ENCODE measurements at regions not wholly inside any gene's neighbourhood (a gene's known extent, or its start where the extent isn't known, plus 50 kb on each side); places are given as distances from the start of the nearest gene placed in this dataset.

DNA sequence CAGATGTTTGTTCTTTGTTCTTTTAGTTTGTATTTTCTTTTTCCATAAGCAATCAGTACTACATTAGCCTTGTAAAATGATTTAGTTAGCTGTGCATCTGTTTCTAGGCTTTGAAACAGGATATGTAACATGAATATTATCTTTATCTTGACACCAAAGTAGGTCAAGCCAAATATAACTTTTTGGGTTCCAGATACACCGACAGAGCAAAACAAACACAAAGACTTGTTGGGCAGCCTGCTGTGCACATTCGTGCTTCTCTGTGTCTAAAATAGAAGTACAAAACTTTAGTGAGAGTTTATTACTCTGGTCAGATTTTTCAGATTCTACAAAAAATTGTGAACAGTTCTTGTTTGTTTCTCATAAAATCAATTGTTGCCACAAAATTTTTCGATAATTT lies 1059.3 kb upstream of the GYPC start (continued):
- TF ChIP-seq, protein P1, sequence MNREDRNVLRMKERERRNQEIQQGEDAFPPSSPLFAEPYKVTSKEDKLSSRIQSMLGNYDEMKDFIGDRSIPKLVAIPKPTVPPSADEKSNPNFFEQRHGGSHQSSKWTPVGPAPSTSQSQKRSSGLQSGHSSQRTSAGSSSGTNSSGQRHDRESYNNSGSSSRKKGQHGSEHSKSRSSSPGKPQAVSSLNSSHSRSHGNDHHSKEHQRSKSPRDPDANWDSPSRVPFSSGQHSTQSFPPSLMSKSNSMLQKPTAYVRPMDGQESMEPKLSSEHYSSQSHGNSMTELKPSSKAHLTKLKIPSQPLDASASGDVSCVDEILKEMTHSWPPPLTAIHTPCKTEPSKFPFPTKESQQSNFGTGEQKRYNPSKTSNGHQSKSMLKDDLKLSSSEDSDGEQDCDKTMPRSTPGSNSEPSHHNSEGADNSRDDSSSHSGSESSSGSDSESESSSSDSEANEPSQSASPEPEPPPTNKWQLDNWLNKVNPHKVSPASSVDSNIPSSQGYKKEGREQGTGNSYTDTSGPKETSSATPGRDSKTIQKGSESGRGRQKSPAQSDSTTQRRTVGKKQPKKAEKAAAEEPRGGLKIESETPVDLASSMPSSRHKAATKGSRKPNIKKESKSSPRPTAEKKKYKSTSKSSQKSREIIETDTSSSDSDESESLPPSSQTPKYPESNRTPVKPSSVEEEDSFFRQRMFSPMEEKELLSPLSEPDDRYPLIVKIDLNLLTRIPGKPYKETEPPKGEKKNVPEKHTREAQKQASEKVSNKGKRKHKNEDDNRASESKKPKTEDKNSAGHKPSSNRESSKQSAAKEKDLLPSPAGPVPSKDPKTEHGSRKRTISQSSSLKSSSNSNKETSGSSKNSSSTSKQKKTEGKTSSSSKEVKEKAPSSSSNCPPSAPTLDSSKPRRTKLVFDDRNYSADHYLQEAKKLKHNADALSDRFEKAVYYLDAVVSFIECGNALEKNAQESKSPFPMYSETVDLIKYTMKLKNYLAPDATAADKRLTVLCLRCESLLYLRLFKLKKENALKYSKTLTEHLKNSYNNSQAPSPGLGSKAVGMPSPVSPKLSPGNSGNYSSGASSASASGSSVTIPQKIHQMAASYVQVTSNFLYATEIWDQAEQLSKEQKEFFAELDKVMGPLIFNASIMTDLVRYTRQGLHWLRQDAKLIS (CRISPR knock-in tag; IDR thresholded peaks at IDR 0.05; ENCODE audit: borderline replicate concordance): no peak
- TF ChIP-seq, protein P2, sequence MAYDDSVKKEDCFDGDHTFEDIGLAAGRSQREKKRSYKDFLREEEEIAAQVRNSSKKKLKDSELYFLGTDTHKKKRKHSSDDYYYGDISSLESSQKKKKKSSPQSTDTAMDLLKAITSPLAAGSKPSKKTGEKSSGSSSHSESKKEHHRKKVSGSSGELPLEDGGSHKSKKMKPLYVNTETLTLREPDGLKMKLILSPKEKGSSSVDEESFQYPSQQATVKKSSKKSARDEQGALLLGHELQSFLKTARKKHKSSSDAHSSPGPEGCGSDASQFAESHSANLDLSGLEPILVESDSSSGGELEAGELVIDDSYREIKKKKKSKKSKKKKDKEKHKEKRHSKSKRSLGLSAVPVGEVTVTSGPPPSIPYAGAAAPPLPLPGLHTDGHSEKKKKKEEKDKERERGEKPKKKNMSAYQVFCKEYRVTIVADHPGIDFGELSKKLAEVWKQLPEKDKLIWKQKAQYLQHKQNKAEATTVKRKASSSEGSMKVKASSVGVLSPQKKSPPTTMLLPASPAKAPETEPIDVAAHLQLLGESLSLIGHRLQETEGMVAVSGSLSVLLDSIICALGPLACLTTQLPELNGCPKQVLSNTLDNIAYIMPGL (CRISPR knock-in tag; IDR thresholded peaks at IDR 0.05): no peak

DNA sequence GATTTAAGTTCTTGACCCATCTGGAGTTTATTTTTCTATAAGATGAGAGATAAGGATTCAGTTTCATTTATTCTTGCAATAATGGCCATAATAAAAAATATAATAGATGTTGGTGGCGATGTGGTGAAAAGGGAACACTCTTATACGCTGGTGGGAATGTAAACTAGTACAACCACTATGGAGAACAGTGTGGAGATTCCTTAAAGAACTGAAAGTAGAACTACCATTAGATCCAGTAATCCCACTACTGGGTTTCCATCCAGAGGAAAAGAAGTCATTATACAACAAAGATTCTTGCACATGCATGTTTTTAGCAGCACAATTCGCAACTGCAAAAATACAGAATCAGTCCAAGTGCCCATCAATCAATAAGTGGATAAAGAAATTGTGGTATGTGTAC lies 1040.5 kb upstream of the GYPC start:
- no peaks in the 10 kb centered on the region for H3K27me3 Mint-ChIP-seq (ENCODE audit: low read depth)
- POLR2A ChIA-PET: no interaction called here
- no peaks in the 10 kb centered on the region for H3K4me1 Mint-ChIP-seq
- no peak overlapping the region for H3K27ac Mint-ChIP-seq
- ATAC-seq (no peak), DNase-seq (ENCODE audit: low spot score) (no peak)
- CTCF ChIA-PET: no interaction called here
- H3K36me3 Mint-ChIP-seq: peaks cover 27% of the 10 kb centered on the region
- H3K9me3 Mint-ChIP-seq: peaks cover 55% of the 10 kb centered on the region
- H3K4me3 Mint-ChIP-seq: no peak overlapping the region
- TF ChIP-seq, protein P3, sequence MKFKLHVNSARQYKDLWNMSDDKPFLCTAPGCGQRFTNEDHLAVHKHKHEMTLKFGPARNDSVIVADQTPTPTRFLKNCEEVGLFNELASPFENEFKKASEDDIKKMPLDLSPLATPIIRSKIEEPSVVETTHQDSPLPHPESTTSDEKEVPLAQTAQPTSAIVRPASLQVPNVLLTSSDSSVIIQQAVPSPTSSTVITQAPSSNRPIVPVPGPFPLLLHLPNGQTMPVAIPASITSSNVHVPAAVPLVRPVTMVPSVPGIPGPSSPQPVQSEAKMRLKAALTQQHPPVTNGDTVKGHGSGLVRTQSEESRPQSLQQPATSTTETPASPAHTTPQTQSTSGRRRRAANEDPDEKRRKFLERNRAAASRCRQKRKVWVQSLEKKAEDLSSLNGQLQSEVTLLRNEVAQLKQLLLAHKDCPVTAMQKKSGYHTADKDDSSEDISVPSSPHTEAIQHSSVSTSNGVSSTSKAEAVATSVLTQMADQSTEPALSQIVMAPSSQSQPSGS (CRISPR knock-in tag; IDR thresholded peaks at IDR 0.05; ENCODE audit: borderline replicate concordance, low read depth): no peak
- no peak for TF ChIP-seq ZNF317 (CRISPR knock-in tag; IDR thresholded peaks at IDR 0.05; ENCODE audit: borderline replicate concordance, low read depth)
- TF ChIP-seq, protein P4, sequence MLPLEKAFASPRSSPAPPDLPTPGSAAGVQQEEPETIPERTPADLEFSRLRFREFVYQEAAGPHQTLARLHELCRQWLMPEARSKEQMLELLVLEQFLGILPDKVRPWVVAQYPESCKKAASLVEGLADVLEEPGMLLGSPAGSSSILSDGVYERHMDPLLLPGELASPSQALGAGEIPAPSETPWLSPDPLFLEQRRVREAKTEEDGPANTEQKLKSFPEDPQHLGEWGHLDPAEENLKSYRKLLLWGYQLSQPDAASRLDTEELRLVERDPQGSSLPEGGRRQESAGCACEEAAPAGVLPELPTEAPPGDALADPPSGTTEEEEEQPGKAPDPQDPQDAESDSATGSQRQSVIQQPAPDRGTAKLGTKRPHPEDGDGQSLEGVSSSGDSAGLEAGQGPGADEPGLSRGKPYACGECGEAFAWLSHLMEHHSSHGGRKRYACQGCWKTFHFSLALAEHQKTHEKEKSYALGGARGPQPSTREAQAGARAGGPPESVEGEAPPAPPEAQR (CRISPR knock-in tag; IDR thresholded peaks at IDR 0.05): no peak
- TF ChIP-seq, protein P5, sequence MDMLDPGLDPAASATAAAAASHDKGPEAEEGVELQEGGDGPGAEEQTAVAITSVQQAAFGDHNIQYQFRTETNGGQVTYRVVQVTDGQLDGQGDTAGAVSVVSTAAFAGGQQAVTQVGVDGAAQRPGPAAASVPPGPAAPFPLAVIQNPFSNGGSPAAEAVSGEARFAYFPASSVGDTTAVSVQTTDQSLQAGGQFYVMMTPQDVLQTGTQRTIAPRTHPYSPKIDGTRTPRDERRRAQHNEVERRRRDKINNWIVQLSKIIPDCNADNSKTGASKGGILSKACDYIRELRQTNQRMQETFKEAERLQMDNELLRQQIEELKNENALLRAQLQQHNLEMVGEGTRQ (CRISPR knock-in tag; IDR thresholded peaks at IDR 0.05): no peak
- TF ChIP-seq, protein P6, sequence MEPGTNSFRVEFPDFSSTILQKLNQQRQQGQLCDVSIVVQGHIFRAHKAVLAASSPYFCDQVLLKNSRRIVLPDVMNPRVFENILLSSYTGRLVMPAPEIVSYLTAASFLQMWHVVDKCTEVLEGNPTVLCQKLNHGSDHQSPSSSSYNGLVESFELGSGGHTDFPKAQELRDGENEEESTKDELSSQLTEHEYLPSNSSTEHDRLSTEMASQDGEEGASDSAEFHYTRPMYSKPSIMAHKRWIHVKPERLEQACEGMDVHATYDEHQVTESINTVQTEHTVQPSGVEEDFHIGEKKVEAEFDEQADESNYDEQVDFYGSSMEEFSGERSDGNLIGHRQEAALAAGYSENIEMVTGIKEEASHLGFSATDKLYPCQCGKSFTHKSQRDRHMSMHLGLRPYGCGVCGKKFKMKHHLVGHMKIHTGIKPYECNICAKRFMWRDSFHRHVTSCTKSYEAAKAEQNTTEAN (CRISPR knock-in tag; IDR thresholded peaks at IDR 0.05): no peak
- TF ChIP-seq, protein P7, sequence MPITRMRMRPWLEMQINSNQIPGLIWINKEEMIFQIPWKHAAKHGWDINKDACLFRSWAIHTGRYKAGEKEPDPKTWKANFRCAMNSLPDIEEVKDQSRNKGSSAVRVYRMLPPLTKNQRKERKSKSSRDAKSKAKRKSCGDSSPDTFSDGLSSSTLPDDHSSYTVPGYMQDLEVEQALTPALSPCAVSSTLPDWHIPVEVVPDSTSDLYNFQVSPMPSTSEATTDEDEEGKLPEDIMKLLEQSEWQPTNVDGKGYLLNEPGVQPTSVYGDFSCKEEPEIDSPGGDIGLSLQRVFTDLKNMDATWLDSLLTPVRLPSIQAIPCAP (CRISPR knock-in tag; IDR thresholded peaks at IDR 0.05): no peak
- TF ChIP-seq ZNF138 (CRISPR knock-in tag; conservative IDR thresholded peaks at IDR 0.05): no peak
- TF ChIP-seq, protein P8, sequence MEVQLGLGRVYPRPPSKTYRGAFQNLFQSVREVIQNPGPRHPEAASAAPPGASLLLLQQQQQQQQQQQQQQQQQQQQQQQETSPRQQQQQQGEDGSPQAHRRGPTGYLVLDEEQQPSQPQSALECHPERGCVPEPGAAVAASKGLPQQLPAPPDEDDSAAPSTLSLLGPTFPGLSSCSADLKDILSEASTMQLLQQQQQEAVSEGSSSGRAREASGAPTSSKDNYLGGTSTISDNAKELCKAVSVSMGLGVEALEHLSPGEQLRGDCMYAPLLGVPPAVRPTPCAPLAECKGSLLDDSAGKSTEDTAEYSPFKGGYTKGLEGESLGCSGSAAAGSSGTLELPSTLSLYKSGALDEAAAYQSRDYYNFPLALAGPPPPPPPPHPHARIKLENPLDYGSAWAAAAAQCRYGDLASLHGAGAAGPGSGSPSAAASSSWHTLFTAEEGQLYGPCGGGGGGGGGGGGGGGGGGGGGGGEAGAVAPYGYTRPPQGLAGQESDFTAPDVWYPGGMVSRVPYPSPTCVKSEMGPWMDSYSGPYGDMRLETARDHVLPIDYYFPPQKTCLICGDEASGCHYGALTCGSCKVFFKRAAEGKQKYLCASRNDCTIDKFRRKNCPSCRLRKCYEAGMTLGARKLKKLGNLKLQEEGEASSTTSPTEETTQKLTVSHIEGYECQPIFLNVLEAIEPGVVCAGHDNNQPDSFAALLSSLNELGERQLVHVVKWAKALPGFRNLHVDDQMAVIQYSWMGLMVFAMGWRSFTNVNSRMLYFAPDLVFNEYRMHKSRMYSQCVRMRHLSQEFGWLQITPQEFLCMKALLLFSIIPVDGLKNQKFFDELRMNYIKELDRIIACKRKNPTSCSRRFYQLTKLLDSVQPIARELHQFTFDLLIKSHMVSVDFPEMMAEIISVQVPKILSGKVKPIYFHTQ (CRISPR knock-in tag; IDR thresholded peaks at IDR 0.05): no peak
- no peak for TF ChIP-seq RELA (CRISPR knock-in tag; IDR thresholded peaks at IDR 0.05; ENCODE audit: borderline replicate concordance)
- no peak for TF ChIP-seq HMGA2 (CRISPR knock-in tag; IDR thresholded peaks at IDR 0.05)
- no peak for TF ChIP-seq ELF4 (CRISPR knock-in tag; IDR thresholded peaks at IDR 0.05; ENCODE audit: low read depth)
- no peak for TF ChIP-seq JAZF1 (CRISPR knock-in tag; IDR thresholded peaks at IDR 0.05)
- TF ChIP-seq, protein P9, sequence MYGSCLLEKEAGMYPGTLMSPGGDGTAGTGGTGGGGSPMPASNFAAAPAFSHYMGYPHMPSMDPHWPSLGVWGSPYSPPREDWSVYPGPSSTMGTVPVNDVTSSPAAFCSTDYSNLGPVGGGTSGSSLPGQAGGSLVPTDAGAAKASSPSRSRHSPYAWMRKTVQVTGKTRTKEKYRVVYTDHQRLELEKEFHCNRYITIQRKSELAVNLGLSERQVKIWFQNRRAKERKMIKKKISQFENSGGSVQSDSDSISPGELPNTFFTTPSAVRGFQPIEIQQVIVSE (CRISPR knock-in tag; IDR thresholded peaks at IDR 0.05; ENCODE audit: borderline replicate concordance): no peak
- TF ChIP-seq, protein P10, sequence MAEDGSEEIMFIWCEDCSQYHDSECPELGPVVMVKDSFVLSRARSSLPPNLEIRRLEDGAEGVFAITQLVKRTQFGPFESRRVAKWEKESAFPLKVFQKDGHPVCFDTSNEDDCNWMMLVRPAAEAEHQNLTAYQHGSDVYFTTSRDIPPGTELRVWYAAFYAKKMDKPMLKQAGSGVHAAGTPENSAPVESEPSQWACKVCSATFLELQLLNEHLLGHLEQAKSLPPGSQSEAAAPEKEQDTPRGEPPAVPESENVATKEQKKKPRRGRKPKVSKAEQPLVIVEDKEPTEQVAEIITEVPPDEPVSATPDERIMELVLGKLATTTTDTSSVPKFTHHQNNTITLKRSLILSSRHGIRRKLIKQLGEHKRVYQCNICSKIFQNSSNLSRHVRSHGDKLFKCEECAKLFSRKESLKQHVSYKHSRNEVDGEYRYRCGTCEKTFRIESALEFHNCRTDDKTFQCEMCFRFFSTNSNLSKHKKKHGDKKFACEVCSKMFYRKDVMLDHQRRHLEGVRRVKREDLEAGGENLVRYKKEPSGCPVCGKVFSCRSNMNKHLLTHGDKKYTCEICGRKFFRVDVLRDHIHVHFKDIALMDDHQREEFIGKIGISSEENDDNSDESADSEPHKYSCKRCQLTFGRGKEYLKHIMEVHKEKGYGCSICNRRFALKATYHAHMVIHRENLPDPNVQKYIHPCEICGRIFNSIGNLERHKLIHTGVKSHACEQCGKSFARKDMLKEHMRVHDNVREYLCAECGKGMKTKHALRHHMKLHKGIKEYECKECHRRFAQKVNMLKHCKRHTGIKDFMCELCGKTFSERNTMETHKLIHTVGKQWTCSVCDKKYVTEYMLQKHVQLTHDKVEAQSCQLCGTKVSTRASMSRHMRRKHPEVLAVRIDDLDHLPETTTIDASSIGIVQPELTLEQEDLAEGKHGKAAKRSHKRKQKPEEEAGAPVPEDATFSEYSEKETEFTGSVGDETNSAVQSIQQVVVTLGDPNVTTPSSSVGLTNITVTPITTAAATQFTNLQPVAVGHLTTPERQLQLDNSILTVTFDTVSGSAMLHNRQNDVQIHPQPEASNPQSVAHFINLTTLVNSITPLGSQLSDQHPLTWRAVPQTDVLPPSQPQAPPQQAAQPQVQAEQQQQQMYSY (CRISPR knock-in tag; IDR thresholded peaks at IDR 0.05): no peak

Measured in WTC11 (cell line).